ENCODE measurements at regions not wholly inside any gene's neighbourhood (a gene's known extent, or its start where the extent isn't known, plus 50 kb on each side); places are given as distances from the start of the nearest gene placed in this dataset.
"Not testable (repeated sequence)": the region's sequence is repeated elsewhere in the genome, so short reads cannot be mapped to it uniquely, and the experiment has no call there.

GRCh38 chr2:54047658-54048057 lies 67.8 kb upstream of the ACYP2 start:
- Mint-ChIP-seq H3K36me3 (ENCODE audit: insufficient read depth) (peaks cover 17% of the 10 kb centered on the region), H3K9me3 (peaks cover 3% of the 10 kb centered on the region), H3K4me3 (no peak overlapping the region), H3K4me1 (ENCODE audit: low read depth) (peaks cover 18% of the 10 kb centered on the region), H3K27me3 (ENCODE audit: low read depth) (no peaks in the 10 kb centered on the region)
- DNase-seq (no peak), ATAC-seq (no peak)

- ATAC-seq = peak; percentile 30 to 74
- no peak for DNase-seq
Measured at GRCh38 chr2:54047091-54047490, 68.3 kb upstream of the ACYP2 start.

GRCh38 chr2:54042897-54043620 lies 72.3 kb upstream of the PSME4 start:
- Mint-ChIP-seq H3K9me3 (peaks cover 3% of the 10 kb centered on the region), H3K36me3 (ENCODE audit: insufficient read depth) (peaks cover 9% of the 10 kb centered on the region), H3K4me1 (ENCODE audit: low read depth) (peaks cover 8% of the 10 kb centered on the region), H3K4me3 (no peak overlapping the region), H3K27me3 (ENCODE audit: low read depth) (no peaks in the 10 kb centered on the region)
- DNase-seq (no peak), ATAC-seq (no peak)

More at GRCh38 chr2:54047091-54047490, 68.3 kb upstream of the ACYP2 start:
- Mint-ChIP-seq H3K36me3 (ENCODE audit: insufficient read depth) (peaks cover 16% of the 10 kb centered on the region), H3K27me3 (ENCODE audit: low read depth) (no peaks in the 10 kb centered on the region), H3K9me3 (peaks cover 3% of the 10 kb centered on the region), H3K4me1 (ENCODE audit: low read depth) (peaks cover 16% of the 10 kb centered on the region), H3K4me3 (no peak overlapping the region)

GRCh38 chr2:54042341-54042740 lies 71.5 kb upstream of the PSME4 start:
- H3K4me3 Mint-ChIP-seq = no peak overlapping the region
- no peaks in the 10 kb centered on the region for H3K27me3 Mint-ChIP-seq (ENCODE audit: low read depth)
- peaks cover 3% of the 10 kb centered on the region for H3K9me3 Mint-ChIP-seq
- no peak for ATAC-seq
- peaks cover 9% of the 10 kb centered on the region for H3K36me3 Mint-ChIP-seq (ENCODE audit: insufficient read depth)
- DNase-seq = no peak
- peaks cover 5% of the 10 kb centered on the region for H3K4me1 Mint-ChIP-seq (ENCODE audit: low read depth)

GRCh38 chr2:54041135-54041534 lies 70.3 kb upstream of the PSME4 start:
- DNase-seq = peak; percentile 33
- H3K4me3 Mint-ChIP-seq = no peak overlapping the region
- H3K27me3 Mint-ChIP-seq (ENCODE audit: low read depth) = no peaks in the 10 kb centered on the region
- ATAC-seq = peak; percentile 98 to 99
- no peaks in the 10 kb centered on the region for H3K4me1 Mint-ChIP-seq (ENCODE audit: low read depth)
- H3K36me3 Mint-ChIP-seq (ENCODE audit: insufficient read depth) = peaks cover 9% of the 10 kb centered on the region
- peaks cover 3% of the 10 kb centered on the region for H3K9me3 Mint-ChIP-seq

DNA sequence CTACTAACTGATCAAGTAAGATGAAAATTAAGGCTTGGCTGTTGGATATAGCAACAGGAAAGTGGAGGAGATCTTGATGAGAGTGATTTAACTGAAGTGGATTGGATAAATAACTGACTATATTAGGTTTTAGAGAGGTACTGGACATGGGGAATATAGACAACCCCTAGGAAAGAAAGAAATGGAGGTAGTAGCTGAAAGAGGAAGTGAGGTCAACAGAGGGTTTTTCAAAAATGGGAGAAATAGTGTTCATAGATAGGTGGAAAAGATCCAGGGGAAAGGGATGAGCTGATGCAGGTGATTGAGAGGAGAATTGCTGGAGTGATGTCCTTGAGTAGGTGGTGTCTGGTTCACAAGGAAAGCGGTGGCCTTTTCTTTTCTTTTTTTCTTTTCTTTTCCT lies 69.9 kb upstream of the PSME4 start:
- peaks cover 3% of the 10 kb centered on the region for H3K9me3 Mint-ChIP-seq
- ATAC-seq (no peak), DNase-seq (no peak)
- H3K4me3 Mint-ChIP-seq = no peak overlapping the region
- no peaks in the 10 kb centered on the region for H3K4me1 Mint-ChIP-seq (ENCODE audit: low read depth)
- peaks cover 9% of the 10 kb centered on the region for H3K36me3 Mint-ChIP-seq (ENCODE audit: insufficient read depth)
- no peaks in the 10 kb centered on the region for H3K27me3 Mint-ChIP-seq (ENCODE audit: low read depth)

DNA sequence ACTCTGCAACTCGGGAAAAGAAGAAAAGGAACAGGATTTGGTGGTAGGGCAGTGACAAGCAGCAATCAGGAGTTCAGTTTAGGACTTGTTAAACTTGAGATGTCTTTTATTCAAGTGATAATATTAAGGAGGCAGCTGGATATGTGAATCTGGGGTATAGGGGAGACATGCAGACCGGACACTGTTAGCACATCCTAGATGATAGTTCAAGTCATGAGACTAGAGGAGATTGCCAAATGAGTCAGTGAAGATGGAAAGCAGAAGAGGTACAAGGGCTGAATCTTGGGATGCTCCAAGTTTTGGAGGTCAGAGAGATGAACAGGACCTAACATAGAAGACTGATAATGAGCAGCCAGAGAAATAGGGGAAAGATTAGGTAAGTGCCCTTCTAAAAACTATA lies 69.5 kb upstream of the PSME4 start:
- DNase-seq = no peak
- Mint-ChIP-seq H3K4me3 (no peak overlapping the region), H3K36me3 (ENCODE audit: insufficient read depth) (peaks cover 6% of the 10 kb centered on the region), H3K9me3 (peaks cover 2% of the 10 kb centered on the region), H3K27me3 (ENCODE audit: low read depth) (no peaks in the 10 kb centered on the region), H3K4me1 (ENCODE audit: low read depth) (no peaks in the 10 kb centered on the region)
- ATAC-seq = no peak

GRCh38 chr2:54038835-54039234 lies 68.0 kb upstream of the PSME4 start:
- ATAC-seq = no peak
- no peak overlapping the region for H3K4me3 Mint-ChIP-seq

GRCh38 chr2:54031288-54031687 lies 60.5 kb upstream of the PSME4 start:
- ATAC-seq; H3K9me3 Mint-ChIP-seq; H3K4me3 Mint-ChIP-seq; H3K4me1 Mint-ChIP-seq (ENCODE audit: low read depth); H3K27me3 Mint-ChIP-seq (ENCODE audit: low read depth); DNase-seq: not testable (repeated sequence)
- H3K36me3 Mint-ChIP-seq (ENCODE audit: insufficient read depth) = peaks cover 12% of the 10 kb centered on the region

More at GRCh38 chr2:54038835-54039234, 68.0 kb upstream of the PSME4 start:
- H3K9me3 Mint-ChIP-seq = no peaks in the 10 kb centered on the region
- H3K4me1 Mint-ChIP-seq (ENCODE audit: low read depth) = no peaks in the 10 kb centered on the region
- no peak for DNase-seq
- peaks cover 2% of the 10 kb centered on the region for H3K36me3 Mint-ChIP-seq (ENCODE audit: insufficient read depth)
- no peaks in the 10 kb centered on the region for H3K27me3 Mint-ChIP-seq (ENCODE audit: low read depth)

GRCh38 chr2:54030806-54031205 lies 60.0 kb upstream of the PSME4 start:
- ATAC-seq = no peak

GRCh38 chr2:54030396-54030741 lies 59.6 kb upstream of the PSME4 start:
- H3K4me3 Mint-ChIP-seq = no peak overlapping the region
- H3K4me1 Mint-ChIP-seq (ENCODE audit: low read depth) = no peaks in the 10 kb centered on the region
- ATAC-seq (no peak), DNase-seq (no peak)
- peaks cover 12% of the 10 kb centered on the region for H3K36me3 Mint-ChIP-seq (ENCODE audit: insufficient read depth)
- H3K9me3 Mint-ChIP-seq = no peaks in the 10 kb centered on the region
- no peaks in the 10 kb centered on the region for H3K27me3 Mint-ChIP-seq (ENCODE audit: low read depth)

More at GRCh38 chr2:54030806-54031205, 60.0 kb upstream of the PSME4 start:
- DNase-seq = no peak
- Mint-ChIP-seq H3K4me3 (no peak overlapping the region), H3K4me1 (ENCODE audit: low read depth) (no peaks in the 10 kb centered on the region), H3K27me3 (ENCODE audit: low read depth) (no peaks in the 10 kb centered on the region), H3K9me3 (no peaks in the 10 kb centered on the region), H3K36me3 (ENCODE audit: insufficient read depth) (peaks cover 12% of the 10 kb centered on the region)

- Mint-ChIP-seq H3K36me3 (ENCODE audit: insufficient read depth) (peaks cover 12% of the 10 kb centered on the region), H3K4me3 (no peak overlapping the region), H3K9me3 (no peaks in the 10 kb centered on the region), H3K27me3 (ENCODE audit: low read depth) (no peaks in the 10 kb centered on the region), H3K4me1 (ENCODE audit: low read depth) (no peaks in the 10 kb centered on the region)
- ATAC-seq = no peak
- DNase-seq = no peak
Measured at GRCh38 chr2:54029721-54030395, 59.1 kb upstream of the PSME4 start.

DNA sequence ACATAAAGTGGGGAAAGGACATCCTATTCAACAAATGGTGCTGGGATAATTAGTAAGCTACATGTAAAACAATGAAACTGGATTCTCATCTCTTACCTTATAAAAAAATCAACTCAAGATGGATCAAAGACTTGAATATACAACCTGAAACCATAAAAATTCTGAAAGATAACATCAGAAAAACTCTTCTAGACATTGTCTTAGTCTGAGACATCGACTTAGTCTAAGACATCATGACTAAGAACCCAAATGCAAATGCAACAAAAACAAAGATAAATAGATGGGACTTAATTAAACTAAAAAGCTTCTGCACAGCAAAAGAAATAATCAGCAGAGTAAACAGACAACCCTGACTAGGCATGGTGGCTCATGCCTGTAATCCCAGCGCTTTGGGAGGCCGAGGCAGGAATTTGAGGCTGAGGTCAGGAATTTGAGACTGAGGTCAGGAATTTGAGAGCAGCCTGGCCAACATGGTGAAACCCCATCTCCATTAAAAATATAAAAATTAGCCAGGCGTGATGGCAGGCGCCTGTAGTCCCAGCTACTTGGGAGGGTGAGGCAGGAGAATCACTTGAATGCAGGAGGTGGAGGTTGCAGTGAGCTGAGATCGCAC lies 54.8 kb upstream of the PSME4 start:
- ATAC-seq = peak in 1 of 2 donors; percentile 62
- not testable (repeated sequence) for H3K4me3 Mint-ChIP-seq

GRCh38 chr2:54024576-54024975 lies 53.8 kb upstream of the PSME4 start:
- no peak for ATAC-seq
- Mint-ChIP-seq H3K27me3 (ENCODE audit: low read depth) (no peaks in the 10 kb centered on the region), H3K4me1 (ENCODE audit: low read depth) (no peaks in the 10 kb centered on the region), H3K9me3 (peaks cover 12% of the 10 kb centered on the region), H3K4me3 (no peak overlapping the region), H3K36me3 (ENCODE audit: insufficient read depth) (peaks cover 23% of the 10 kb centered on the region)
- no peak for DNase-seq

More for the DNA sequence above, 54.8 kb upstream of the PSME4 start:
- peaks cover 24% of the 10 kb centered on the region for H3K36me3 Mint-ChIP-seq (ENCODE audit: insufficient read depth)
- DNase-seq; H3K4me1 Mint-ChIP-seq (ENCODE audit: low read depth); H3K27me3 Mint-ChIP-seq (ENCODE audit: low read depth): not testable (repeated sequence)
- peaks cover 12% of the 10 kb centered on the region for H3K9me3 Mint-ChIP-seq

DNA sequence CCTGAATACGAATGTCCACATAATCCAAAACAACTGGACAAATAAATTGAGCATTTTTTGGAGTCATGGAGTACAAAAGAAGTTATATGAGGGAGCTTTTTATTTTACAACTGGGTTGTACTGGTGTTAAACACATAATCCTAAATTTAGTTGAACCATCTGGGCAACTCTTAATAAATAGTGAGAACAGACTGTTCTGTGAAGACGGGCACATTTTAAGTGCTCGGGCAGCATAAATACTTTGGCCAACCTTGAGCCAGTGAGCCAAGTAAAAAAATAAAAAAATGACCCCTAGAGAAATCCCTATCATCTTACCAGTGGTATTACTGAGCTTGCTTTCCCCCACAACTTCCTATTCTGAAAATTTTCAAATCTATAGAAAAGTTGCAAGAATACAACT lies 50.9 kb upstream of the PSME4 start:
- ATAC-seq (no peak), DNase-seq (no peak)
- Mint-ChIP-seq H3K4me1 (ENCODE audit: low read depth) (no peaks in the 10 kb centered on the region), H3K9me3 (peaks cover 12% of the 10 kb centered on the region), H3K27me3 (ENCODE audit: low read depth) (no peaks in the 10 kb centered on the region), H3K36me3 (ENCODE audit: insufficient read depth) (peaks cover 20% of the 10 kb centered on the region), H3K4me3 (no peak overlapping the region)
